ENCODE measurements at regions not wholly inside any gene's neighbourhood (a gene's known extent, or its start where the extent isn't known, plus 50 kb on each side); places are given as distances from the start of the nearest gene placed in this dataset.

DNA sequence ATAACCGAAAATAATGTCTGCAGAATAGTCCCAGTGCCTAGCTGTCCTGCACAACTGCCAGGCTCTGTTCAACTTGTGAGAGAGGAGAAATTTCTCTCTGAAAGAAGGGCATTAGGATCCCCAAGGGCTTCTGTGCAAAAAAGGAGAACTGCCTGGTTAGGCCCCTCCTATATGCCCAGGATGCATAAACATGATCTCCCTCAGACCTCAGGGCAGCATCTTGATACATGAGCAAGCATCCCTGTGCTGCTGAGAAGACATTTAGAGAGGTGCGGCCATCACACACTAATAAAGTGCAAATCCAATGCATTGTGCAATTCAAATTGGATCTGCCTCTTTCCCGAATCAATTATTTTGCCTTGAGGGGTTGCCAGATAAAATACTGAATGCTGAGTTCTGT lies 553.6 kb downstream of the TNS3 start:
- TF ChIP-seq POLR2A (IDR thresholded peaks at IDR 0.05; ENCODE audit: extremely low read depth, insufficient read length): no peak
- TF ChIP-seq, protein P1, sequence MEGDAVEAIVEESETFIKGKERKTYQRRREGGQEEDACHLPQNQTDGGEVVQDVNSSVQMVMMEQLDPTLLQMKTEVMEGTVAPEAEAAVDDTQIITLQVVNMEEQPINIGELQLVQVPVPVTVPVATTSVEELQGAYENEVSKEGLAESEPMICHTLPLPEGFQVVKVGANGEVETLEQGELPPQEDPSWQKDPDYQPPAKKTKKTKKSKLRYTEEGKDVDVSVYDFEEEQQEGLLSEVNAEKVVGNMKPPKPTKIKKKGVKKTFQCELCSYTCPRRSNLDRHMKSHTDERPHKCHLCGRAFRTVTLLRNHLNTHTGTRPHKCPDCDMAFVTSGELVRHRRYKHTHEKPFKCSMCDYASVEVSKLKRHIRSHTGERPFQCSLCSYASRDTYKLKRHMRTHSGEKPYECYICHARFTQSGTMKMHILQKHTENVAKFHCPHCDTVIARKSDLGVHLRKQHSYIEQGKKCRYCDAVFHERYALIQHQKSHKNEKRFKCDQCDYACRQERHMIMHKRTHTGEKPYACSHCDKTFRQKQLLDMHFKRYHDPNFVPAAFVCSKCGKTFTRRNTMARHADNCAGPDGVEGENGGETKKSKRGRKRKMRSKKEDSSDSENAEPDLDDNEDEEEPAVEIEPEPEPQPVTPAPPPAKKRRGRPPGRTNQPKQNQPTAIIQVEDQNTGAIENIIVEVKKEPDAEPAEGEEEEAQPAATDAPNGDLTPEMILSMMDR (IDR thresholded peaks at IDR 0.05; ENCODE audit: low read depth, low read length): no peak
